ENCODE measurements at regions not wholly inside any gene's neighbourhood (a gene's known extent, or its start where the extent isn't known, plus 50 kb on each side); places are given as distances from the start of the nearest gene placed in this dataset.

- TF ChIP-seq CTCF (IDR thresholded peaks at IDR 0.05) = no peak
- Histone ChIP-seq H3K9me3 (no peaks in the 10 kb centered on the region), H3K27me3 (peaks cover 0 to 33% of the 10 kb centered on the region in 2 donors), H3K4me1 (no peaks in the 10 kb centered on the region), H3K36me3 (no peaks in the 10 kb centered on the region), H3K27ac (no peak overlapping the region), H3K4me3 (no peak overlapping the region)
- DNase-seq = peak in 1 of 2 donors; percentile 5
- intact Hi-C loops (cut with DNase I; ENCODE audit: low total_unique reads) = loop anchor here (10.0 kb wide), 1 partner anchor 422 kb away; no protein-coding TSS in a partner anchor
Observed at GRCh38 chr14:94682736-94683135, 70.5 kb downstream of the SERPINA3 start.

- intact Hi-C loops (cut with DNase I; ENCODE audit: low total_unique reads) = loop anchor here (10.0 kb wide), 1 partner anchor 423 kb away; no protein-coding TSS in a partner anchor
- Histone ChIP-seq H3K27me3 (peaks cover 0 to 40% of the 10 kb centered on the region in 2 donors), H3K9me3 (no peaks in the 10 kb centered on the region), H3K36me3 (no peaks in the 10 kb centered on the region), H3K27ac (no peak overlapping the region), H3K4me1 (no peaks in the 10 kb centered on the region), H3K4me3 (no peak overlapping the region)
- TF ChIP-seq CTCF (IDR thresholded peaks at IDR 0.05) = no peak
- peak in 1 of 2 donors; percentile 43 for DNase-seq
Observed at GRCh38 chr14:94682061-94682516, 69.9 kb downstream of the SERPINA3 start.

- H3K4me1 ChIP-seq = no peaks in the 10 kb centered on the region
- peak in 1 of 2 experiments; percentile 24 for TF ChIP-seq CTCF (IDR thresholded peaks at IDR 0.05)
- H3K27ac ChIP-seq = no peak overlapping the region
- H3K27me3 ChIP-seq = peaks cover 0 to 41% of the 10 kb centered on the region in 2 donors
- H3K9me3 ChIP-seq = no peaks in the 10 kb centered on the region
- peak in 1 of 2 donors; percentile 51 for DNase-seq
- no peak overlapping the region for H3K4me3 ChIP-seq
- H3K36me3 ChIP-seq = no peaks in the 10 kb centered on the region
- intact Hi-C loops (cut with DNase I; ENCODE audit: low total_unique reads) = loop anchor here (10.0 kb wide), 1 partner anchor 423 kb away; no protein-coding TSS in a partner anchor
Observed at GRCh38 chr14:94681300-94682060, 69.3 kb downstream of the SERPINA3 start.

GRCh38 chr14:94680862-94681288 is 68.7 kb downstream of the SERPINA3 start:
- Histone ChIP-seq H3K4me1 (no peaks in the 10 kb centered on the region), H3K36me3 (no peaks in the 10 kb centered on the region), H3K27me3 (peaks cover 0 to 42% of the 10 kb centered on the region in 2 donors), H3K27ac (no peak overlapping the region), H3K9me3 (no peaks in the 10 kb centered on the region), H3K4me3 (no peak overlapping the region)
- no peak for TF ChIP-seq CTCF (IDR thresholded peaks at IDR 0.05)
- DNase-seq = no peak
- intact Hi-C loops (cut with DNase I; ENCODE audit: low total_unique reads) = loop anchor here (10.0 kb wide), 1 partner anchor 424 kb away; no protein-coding TSS in a partner anchor

- Histone ChIP-seq H3K27me3 (peaks cover 0 to 45% of the 10 kb centered on the region in 2 donors), H3K36me3 (no peaks in the 10 kb centered on the region), H3K4me3 (no peak overlapping the region), H3K27ac (no peak overlapping the region), H3K4me1 (no peaks in the 10 kb centered on the region), H3K9me3 (no peaks in the 10 kb centered on the region)
- TF ChIP-seq CTCF (IDR thresholded peaks at IDR 0.05) = no peak
- DNase-seq = peak in 1 of 2 donors; percentile 39
- intact Hi-C loops (cut with DNase I; ENCODE audit: low total_unique reads) = loop anchor here (10.0 kb wide), 1 partner anchor 425 kb away; no protein-coding TSS in a partner anchor
Observed at GRCh38 chr14:94679937-94680861, 68.0 kb downstream of the SERPINA3 start.

Data from tibial artery (tissue), 4 donors.